ENCODE measurements at regions not wholly inside any gene's neighbourhood (a gene's known extent, or its start where the extent isn't known, plus 50 kb on each side); places are given as distances from the start of the nearest gene placed in this dataset.

- Mint-ChIP-seq H3K4me1 (no peaks in the 10 kb centered on the region), H3K27ac (no peak overlapping the region), H3K9me3 (no peaks in the 10 kb centered on the region), H3K4me3 (no peak overlapping the region), H3K36me3 (no peaks in the 10 kb centered on the region), H3K27me3 (peaks cover 12% of the 10 kb centered on the region)
These were observed 219.4 kb downstream of the FOXL1 start for GRCh38 chr16:86797700-86798099.

- Mint-ChIP-seq H3K9me3 (no peaks in the 10 kb centered on the region), H3K27me3 (peaks cover 12% of the 10 kb centered on the region), H3K4me3 (no peak overlapping the region), H3K27ac (no peak overlapping the region), H3K36me3 (no peaks in the 10 kb centered on the region), H3K4me1 (no peaks in the 10 kb centered on the region)
These were observed 220.1 kb downstream of the FOXL1 start for GRCh38 chr16:86798247-86799041.

- no peaks in the 10 kb centered on the region for H3K4me1 Mint-ChIP-seq
- H3K9me3 Mint-ChIP-seq: no peaks in the 10 kb centered on the region
- H3K27me3 Mint-ChIP-seq: peaks cover 12% of the 10 kb centered on the region
- H3K27ac Mint-ChIP-seq: no peak overlapping the region
- no peaks in the 10 kb centered on the region for H3K36me3 Mint-ChIP-seq
- H3K4me3 Mint-ChIP-seq: no peak overlapping the region
These were observed 221.0 kb downstream of the FOXL1 start for GRCh38 chr16:86799367-86799766.

- Mint-ChIP-seq H3K4me3 (no peak overlapping the region), H3K9me3 (no peaks in the 10 kb centered on the region)
These were observed 222.5 kb downstream of the FOXL1 start for GRCh38 chr16:86800894-86801293.

GRCh38 chr16:86802013-86802412 lies 223.7 kb downstream of the FOXL1 start:
- Mint-ChIP-seq H3K4me1 (no peaks in the 10 kb centered on the region), H3K4me3 (no peak overlapping the region), H3K27ac (no peak overlapping the region), H3K36me3 (no peaks in the 10 kb centered on the region), H3K27me3 (peaks cover 12% of the 10 kb centered on the region), H3K9me3 (no peaks in the 10 kb centered on the region)

More at GRCh38 chr16:86800894-86801293, 222.5 kb downstream of the FOXL1 start:
- Mint-ChIP-seq H3K4me1 (no peaks in the 10 kb centered on the region), H3K36me3 (no peaks in the 10 kb centered on the region), H3K27ac (no peak overlapping the region), H3K27me3 (peaks cover 14% of the 10 kb centered on the region)

GRCh38 chr16:86805188-86805587 lies 226.8 kb downstream of the FOXL1 start:
- no peaks in the 10 kb centered on the region for H3K9me3 Mint-ChIP-seq
- H3K4me1 Mint-ChIP-seq: no peaks in the 10 kb centered on the region
- no peaks in the 10 kb centered on the region for H3K36me3 Mint-ChIP-seq
- H3K27ac Mint-ChIP-seq: no peak overlapping the region
- peaks cover 9% of the 10 kb centered on the region for H3K27me3 Mint-ChIP-seq
- H3K4me3 Mint-ChIP-seq: no peak overlapping the region

GRCh38 chr16:86806181-86806837 lies 228.0 kb downstream of the FOXL1 start:
- no peak overlapping the region for H3K27ac Mint-ChIP-seq
- no peak overlapping the region for H3K4me3 Mint-ChIP-seq
- H3K27me3 Mint-ChIP-seq: peaks cover 9% of the 10 kb centered on the region
- no peaks in the 10 kb centered on the region for H3K9me3 Mint-ChIP-seq
- no peaks in the 10 kb centered on the region for H3K4me1 Mint-ChIP-seq
- no peaks in the 10 kb centered on the region for H3K36me3 Mint-ChIP-seq

- peaks cover 9% of the 10 kb centered on the region for H3K27me3 Mint-ChIP-seq
- no peak overlapping the region for H3K27ac Mint-ChIP-seq
- no peak overlapping the region for H3K4me3 Mint-ChIP-seq
- no peaks in the 10 kb centered on the region for H3K36me3 Mint-ChIP-seq
- H3K4me1 Mint-ChIP-seq: no peaks in the 10 kb centered on the region
- no peaks in the 10 kb centered on the region for H3K9me3 Mint-ChIP-seq
These were observed 228.5 kb downstream of the FOXL1 start for GRCh38 chr16:86806838-86807351.

GRCh38 chr16:86808863-86809444 lies 230.6 kb downstream of the FOXL1 start:
- no peaks in the 10 kb centered on the region for H3K9me3 Mint-ChIP-seq
- H3K4me3 Mint-ChIP-seq: no peak overlapping the region
- no peaks in the 10 kb centered on the region for H3K36me3 Mint-ChIP-seq
- no peaks in the 10 kb centered on the region for H3K4me1 Mint-ChIP-seq
- no peak overlapping the region for H3K27ac Mint-ChIP-seq
- peaks cover 9% of the 10 kb centered on the region for H3K27me3 Mint-ChIP-seq

- Mint-ChIP-seq H3K27ac (no peak overlapping the region), H3K9me3 (no peaks in the 10 kb centered on the region), H3K4me1 (no peaks in the 10 kb centered on the region), H3K4me3 (no peak overlapping the region), H3K27me3 (peaks cover 9% of the 10 kb centered on the region), H3K36me3 (no peaks in the 10 kb centered on the region)
These were observed 231.2 kb downstream of the FOXL1 start for GRCh38 chr16:86809458-86809955.

GRCh38 chr16:86810062-86810461 lies 231.7 kb downstream of the FOXL1 start:
- Mint-ChIP-seq H3K4me3 (no peak overlapping the region), H3K27me3 (peaks cover 7% of the 10 kb centered on the region), H3K36me3 (no peaks in the 10 kb centered on the region), H3K27ac (no peak overlapping the region), H3K4me1 (no peaks in the 10 kb centered on the region), H3K9me3 (no peaks in the 10 kb centered on the region)

- Mint-ChIP-seq H3K4me1 (no peaks in the 10 kb centered on the region), H3K36me3 (no peaks in the 10 kb centered on the region), H3K9me3 (no peaks in the 10 kb centered on the region), H3K27me3 (peaks cover 6% of the 10 kb centered on the region), H3K4me3 (no peak overlapping the region), H3K27ac (no peak overlapping the region)
These were observed 234.1 kb downstream of the FOXL1 start for GRCh38 chr16:86812363-86812970.

- Mint-ChIP-seq H3K9me3 (no peaks in the 10 kb centered on the region), H3K27me3 (peaks cover 6% of the 10 kb centered on the region), H3K27ac (no peak overlapping the region), H3K4me3 (no peak overlapping the region), H3K4me1 (no peaks in the 10 kb centered on the region), H3K36me3 (no peaks in the 10 kb centered on the region)
These were observed 235.9 kb downstream of the FOXL1 start for GRCh38 chr16:86814256-86814655.

- Mint-ChIP-seq H3K4me3 (no peak overlapping the region), H3K27ac (no peak overlapping the region), H3K27me3 (peaks cover 6% of the 10 kb centered on the region), H3K36me3 (no peaks in the 10 kb centered on the region), H3K9me3 (no peaks in the 10 kb centered on the region), H3K4me1 (no peaks in the 10 kb centered on the region)
These were observed 238.7 kb downstream of the FOXL1 start for GRCh38 chr16:86816930-86817625.

Data from activated naive CD4-positive, alpha-beta T cell treated with anti-CD3 and anti-CD28 coated beads, Interleukin-2, amount 50 U/mL, for 24 hours (primary cell).